Keratinocyte (primary cell): ENCODE measurements at regions not wholly inside any gene's neighbourhood (a gene's known extent, or its start where the extent isn't known, plus 50 kb on each side); places are given as distances from the start of the nearest gene placed in this dataset.

Experiments used
- DNase-seq: peaks from one replicate; pipeline ENCODE4 v3.0.0-alpha.2; 2011; ENCODE audit warnings: low read depth, missing footprints, low spot score
- FAIRE-seq: peaks from 2 replicates; lab custom pipeline; 2011; peaks lifted over from hg19 to GRCh38; lab: Jason Lieb, UNC
- H2AFZ ChIP-seq: 2 replicates; pipeline ENCODE4 v1.6.0; 2012; ENCODE audit warnings: low read length, control low read depth, inconsistent platforms; ENCODE audit not compliant: control insufficient read depth
- H3K27ac ChIP-seq: 2 replicates; pipeline ENCODE4 v1.5.1; 2011; ENCODE audit warnings: low read length; ENCODE audit not compliant: control insufficient read depth, insufficient read depth
- H3K27me3 ChIP-seq: 3 replicates; pipeline ENCODE4 v1.6.0; 2011; ENCODE audit warnings: low read length; ENCODE audit not compliant: control insufficient read depth, insufficient read depth; ENCODE audit errors: extremely low read depth
- H3K36me3 ChIP-seq, 2 experiments: 2 replicates in 1 of 2; 3 replicates in 1 of 2; pipeline ENCODE4 v1.5.1; 2011; ENCODE audit warnings: low read length in 2 of 2, mild to moderate bottlenecking in 1 of 2; ENCODE audit not compliant: control insufficient read depth in 2 of 2, insufficient read depth in 2 of 2; ENCODE audit errors: extremely low read depth in 1 of 2
- H3K4me1 ChIP-seq: 3 replicates; pipeline ENCODE4 v1.5.1; 2011; ENCODE audit warnings: low read length; ENCODE audit not compliant: control insufficient read depth, insufficient read depth; ENCODE audit errors: extremely low read depth
- H3K4me2 ChIP-seq: 3 replicates; pipeline ENCODE4 v1.6.0; 2011; ENCODE audit warnings: low read depth, low read length; ENCODE audit not compliant: control insufficient read depth, insufficient read depth; ENCODE audit errors: extremely low read depth
- H3K4me3 ChIP-seq, 3 experiments: fragments of 200-600 bp in 1 of 3; sonication (generic) in 1 of 3; 2 replicates in 2 of 3; 3 replicates in 1 of 3; pipeline ENCODE4 v1.5.1; 2011 to 2016; ENCODE audit warnings: low read length in 3 of 3, mild to moderate bottlenecking in 3 of 3, control low read depth in 2 of 3, inconsistent platforms in 1 of 3, low read depth in 1 of 3, mixed read lengths in 1 of 3, mixed run types in 1 of 3, moderate library complexity in 1 of 3; ENCODE audit not compliant: control insufficient read depth in 2 of 3, insufficient read depth in 2 of 3; ENCODE audit errors: extremely low read depth in 1 of 3
- H3K79me2 ChIP-seq: 2 replicates; pipeline ENCODE4 v1.6.0; 2012; ENCODE audit warnings: low read length; ENCODE audit not compliant: control insufficient read depth, insufficient read depth
- H3K9ac ChIP-seq: 3 replicates; pipeline ENCODE4 v1.6.0; 2011; ENCODE audit warnings: low read length; ENCODE audit not compliant: control insufficient read depth, insufficient read depth; ENCODE audit errors: extremely low read depth
- H3K9me1 ChIP-seq: 3 replicates; pipeline ENCODE4 v1.6.0; 2011; ENCODE audit warnings: low read length; ENCODE audit not compliant: control insufficient read depth, insufficient read depth; ENCODE audit errors: extremely low read depth
- H3K9me3 ChIP-seq: 2 replicates; pipeline ENCODE4 v1.5.1; 2012; ENCODE audit warnings: low read depth, low read length; ENCODE audit not compliant: control insufficient read depth
- H4K20me1 ChIP-seq: 3 replicates; pipeline ENCODE4 v1.6.0; 2011; ENCODE audit warnings: low read length; ENCODE audit not compliant: control insufficient read depth, insufficient read depth; ENCODE audit errors: extremely low read depth
- CTCF ChIP-seq, 3 experiments: IDR thresholded peaks in 1 of 3; conservative IDR thresholded peaks in 1 of 3; optimal IDR thresholded peaks in 1 of 3; 2 replicates in 2 of 3; 3 replicates in 1 of 3; pipeline versions ENCODE3 to v1.5.1; 2011; ENCODE audit warnings: low read length in 3 of 3, mild to moderate bottlenecking in 3 of 3, moderate library complexity in 2 of 3, control low read depth in 1 of 3, inconsistent platforms in 1 of 3; ENCODE audit not compliant: insufficient read depth in 2 of 3; ENCODE audit errors: extremely low read depth in 1 of 3
- EZH2 ChIP-seq: IDR thresholded peaks from one replicate; pipeline ENCODE4 v1.6.1; 2012; ENCODE audit warnings: inconsistent platforms, mild to moderate bottlenecking, low read length, moderate library complexity
- dilution Hi-C: fragments of 300-500 bp; cut with MboI; formaldehyde crosslinking; loops from one replicate; pipeline ENCODE4 v1.7.0; 2020; ENCODE audit warnings: low sequenced_read_pairs; ENCODE audit not compliant: extremely low pct_ligation_motif_present

- FAIRE-seq: no peak
- TF ChIP-seq CTCF (optimal IDR thresholded peaks at IDR 0.05 in 1 of 3, IDR thresholded peaks at IDR 0.05 in 1 of 3, conservative IDR thresholded peaks at IDR 0.05 in 1 of 3; ENCODE audit: extremely low read depth in 1 of 3, insufficient read depth in 2 of 3, low read length in 3 of 3) (no peak), EZH2 (no peak)
- DNase-seq: no peak
These were observed 163.6 kb upstream of the COL3A1 start for GRCh38 chr2:188810586-188810985.

GRCh38 chr2:188811522-188811921 is 162.7 kb upstream of the COL3A1 start:
- Histone ChIP-seq H3K27ac (no peak overlapping the region), H2AFZ (peak overlapping the region; percentile 52), H3K4me1 (peaks cover 4% of the 10 kb centered on the region), H4K20me1 (no peaks in the 10 kb centered on the region), H3K27me3 (no peaks in the 10 kb centered on the region), H3K4me3 (no peak overlapping the region), H3K9me1 (no peaks in the 10 kb centered on the region), H3K9ac (no peak overlapping the region), H3K4me2 (no peak overlapping the region), H3K36me3 (no peaks in the 10 kb centered on the region), H3K9me3 (no peaks in the 10 kb centered on the region), H3K79me2 (no peaks in the 10 kb centered on the region)
- DNase-seq (no peak), FAIRE-seq (peak; percentile 60)
- no peak for TF ChIP-seq EZH2
- no peak for TF ChIP-seq CTCF (optimal IDR thresholded peaks at IDR 0.05 in 1 of 3, IDR thresholded peaks at IDR 0.05 in 1 of 3, conservative IDR thresholded peaks at IDR 0.05 in 1 of 3; ENCODE audit: extremely low read depth in 1 of 3, insufficient read depth in 2 of 3, low read length in 3 of 3)
- dilution Hi-C loops: no loop called here

More at GRCh38 chr2:188810586-188810985, 163.6 kb upstream of the COL3A1 start:
- Histone ChIP-seq H4K20me1 (no peaks in the 10 kb centered on the region), H3K79me2 (no peaks in the 10 kb centered on the region), H3K4me1 (peaks cover 4% of the 10 kb centered on the region), H2AFZ (no peak overlapping the region), H3K27me3 (no peaks in the 10 kb centered on the region), H3K9me1 (no peaks in the 10 kb centered on the region), H3K9ac (no peak overlapping the region), H3K4me2 (no peak overlapping the region), H3K36me3 (no peaks in the 10 kb centered on the region), H3K9me3 (no peaks in the 10 kb centered on the region), H3K4me3 (no peak overlapping the region), H3K27ac (no peak overlapping the region)
- dilution Hi-C loops: no loop called here
